GM12878 (cell line): ENCODE measurements at regions not wholly inside any gene's neighbourhood (a gene's known extent, or its start where the extent isn't known, plus 50 kb on each side); places are given as distances from the start of the nearest gene placed in this dataset.

ENCODE experiments used
- ATAC-seq: fragments of 200-7000 bp; cut with Tn5 transposase; 3 replicates; pipeline ENCODE4 v1.9.1; 2020; ENCODE audit warnings: mild to moderate bottlenecking, moderate library complexity
- BruUV-seq: library from RNA; stranded (reverse); fragments of 400-500 nt; replicated peaks from 2 replicates; lab custom pipeline; 2021; lab: Mats Ljungman, UMichigan
- CTCF ChIA-PET: fragments of 300-600 bp; sonication (Branson Sonifier 250); formaldehyde crosslinking; extraction: SDS; loops from one replicate; lab custom pipeline; 2021; ENCODE audit warnings: inconsistent platforms; lab: Yijun Ruan, JAX
- POLR2A ChIA-PET: fragments of 350-600 bp; formaldehyde crosslinking; extraction: SDS; loops from one replicate; lab custom pipeline; 2021; ENCODE audit warnings: inconsistent platforms; lab: Charles Lee
- RAD21 ChIA-PET: fragments of 300-600 bp; sonication (Branson Sonifier 250); formaldehyde crosslinking; loops from one replicate; lab custom pipeline; 2023; ENCODE audit warnings: antibody characterized with exemption; ENCODE audit not compliant: unreplicated experiment; lab: Charles Lee
- SMC1A ChIA-PET: fragments of 300-600 bp; sonication (Branson Sonifier 250); formaldehyde crosslinking; loops from one replicate; lab custom pipeline; 2023; ENCODE audit not compliant: unreplicated experiment, uncharacterized antibody; lab: Charles Lee
- DNase-seq: peaks from one replicate; pipeline ENCODE4 v3.0.0-alpha.2; 2011; ENCODE audit warnings: low read depth, low spot score
- FAIRE-seq: peaks from 3 replicates; lab custom pipeline; 2011; peaks lifted over from hg19 to GRCh38; lab: Jason Lieb, UNC
- H2AFZ ChIP-seq: 2 replicates; pipeline ENCODE4 v1.6.0; 2011; ENCODE audit warnings: low read depth, low read length, control low read depth; ENCODE audit not compliant: control insufficient read depth
- H3K27ac ChIP-seq: 2 replicates; pipeline ENCODE4 v1.5.1; 2011; ENCODE audit warnings: control low read depth; ENCODE audit not compliant: control insufficient read depth, insufficient read depth
- H3K27me3 ChIP-seq, 2 experiments: replicated peaks in 1 of 2; 2 replicates each; pipeline versions ENCODE4 v1.6.0 to v1.6.1; 2011; ENCODE audit warnings: low read length in 1 of 2; ENCODE audit not compliant: control insufficient read depth in 2 of 2, insufficient read depth in 2 of 2
- H3K36me3 ChIP-seq, 2 experiments: 2 replicates each; pipeline ENCODE4 v1.5.1; 2011; ENCODE audit warnings: low read length in 1 of 2; ENCODE audit not compliant: control insufficient read depth in 2 of 2, insufficient read depth in 2 of 2
- H3K4me1 ChIP-seq: 2 replicates; pipeline ENCODE4 v1.6.1; 2011; ENCODE audit warnings: mild to moderate bottlenecking, low read length, moderate library complexity, mixed read lengths; ENCODE audit not compliant: control insufficient read depth, insufficient read depth
- H3K4me2 ChIP-seq: 2 replicates; pipeline ENCODE4 v1.6.0; 2011; ENCODE audit warnings: control low read depth; ENCODE audit not compliant: control insufficient read depth, insufficient read depth
- H3K4me3 ChIP-seq: fragments of 200-600 bp; sonication (generic); 2 replicates; pipeline ENCODE4 v1.5.1; 2016
- H3K79me2 ChIP-seq: 2 replicates; pipeline ENCODE4 v1.6.0; 2011; ENCODE audit warnings: low read length; ENCODE audit not compliant: control insufficient read depth, insufficient read depth
- H3K9ac ChIP-seq: 2 replicates; pipeline ENCODE4 v1.8.0; 2011; ENCODE audit warnings: low read length, control low read depth, mixed read lengths; ENCODE audit not compliant: control insufficient read depth, insufficient read depth
- H3K9me3 ChIP-seq: replicated peaks from 3 replicates; pipeline ENCODE4 v1.5.1; 2011; ENCODE audit warnings: mild to moderate bottlenecking, low read length; ENCODE audit not compliant: control insufficient read depth, insufficient read depth
- H4K20me1 ChIP-seq: 2 replicates; pipeline ENCODE4 v1.6.0; 2011; ENCODE audit not compliant: control insufficient read depth, insufficient read depth
- CHD4 ChIP-seq: fragments of 200-600 bp; sonication (generic); IDR thresholded peaks from 2 replicates; pipeline ENCODE4 v1.6.1; 2016; ENCODE audit warnings: mild to moderate bottlenecking
- LARP7 ChIP-seq: fragments of 450-650 bp; IDR thresholded peaks from 2 replicates; pipeline ENCODE4 v1.6.1; 2017; ENCODE audit warnings: mild to moderate bottlenecking
- NFXL1 ChIP-seq: fragments of 450-650 bp; IDR thresholded peaks from 2 replicates; pipeline ENCODE4 v1.6.1; 2017; ENCODE audit warnings: antibody characterized with exemption, mild to moderate bottlenecking, borderline replicate concordance
- STAT1 ChIP-seq: fragments of 450-650 bp; conservative IDR thresholded peaks from 2 replicates; pipeline ENCODE4 v1.6.1; 2014; ENCODE audit warnings: antibody characterized with exemption, mild to moderate bottlenecking
- TCF12 ChIP-seq: IDR thresholded peaks from 2 replicates; pipeline ENCODE4 v1.6.1; 2011; ENCODE audit warnings: low read depth, mild to moderate bottlenecking, low read length
- USF2 ChIP-seq: IDR thresholded peaks from 2 replicates; pipeline ENCODE4 v1.6.1; 2011; ENCODE audit warnings: low read depth, low read length, improper control_type of control experiment, borderline replicate concordance
- ZBTB4 ChIP-seq: fragments of 450-650 bp; formaldehyde crosslinking; IDR thresholded peaks from 2 replicates; pipeline ENCODE4 v1.4.0; 2022; ENCODE audit warnings: mild to moderate bottlenecking, moderate library complexity
- ZNF24 ChIP-seq: fragments of 450-650 bp; IDR thresholded peaks from 2 replicates; pipeline ENCODE4 v1.6.1; 2017; ENCODE audit warnings: antibody characterized with exemption, mild to moderate bottlenecking
- ZNF384 ChIP-seq: IDR thresholded peaks from 2 replicates; pipeline ENCODE4 v1.6.1; 2012; ENCODE audit warnings: low read depth, mild to moderate bottlenecking, low read length, improper control_type of control experiment, borderline replicate concordance
- ZNF592 ChIP-seq: fragments of 450-650 bp; IDR thresholded peaks from 2 replicates; pipeline ENCODE4 v1.6.1; 2017; ENCODE audit warnings: mild to moderate bottlenecking, moderate library complexity
- WGBS: methylation state at CpG from one replicate; pipeline ENCODE4 v1.1.6; 2016; ENCODE audit warnings: low lambda C conversion rate; ENCODE audit not compliant: insufficient replicate concordance, insufficient coverage; ENCODE audit errors: missing lambda C conversion rate; 5-methylcytosine and 5-hydroxymethylcytosine counted together
- in situ Hi-C: fragments of 300-500 bp; cut with MboI; formaldehyde crosslinking; loops from 9 replicates; pipeline ENCODE4 v1.14.3; 2018; ENCODE audit warnings: mixed read lengths
- intact Hi-C: fragments of 100-400 bp; cut with micrococcal nuclease; formaldehyde crosslinking; loops from one replicate; pipeline ENCODE4 v1.14.2; 2022; ENCODE audit not compliant: unreplicated experiment

GRCh38 chr12:131261906-131262305, 308.2 kb downstream of the ADGRD1 start (continued):
- TF ChIP-seq ZNF592, result no peak
- no peak for TF ChIP-seq ZNF24
- TF ChIP-seq TCF12, result no peak
- TF ChIP-seq USF2, result no peak

GRCh38 chr12:131263626-131264025, 309.9 kb downstream of the ADGRD1 start:
- no peaks in the 10 kb centered on the region for H3K4me1 ChIP-seq
- ChIA-PET RAD21 (interaction anchor here (0.6 kb wide), 1 partner anchor 920 kb away, joined by 4 read pairs; no protein-coding TSS in a partner anchor), SMC1A (interaction anchor here (0.6 kb wide), 1 partner anchor 186 kb away, joined by 4 read pairs; no protein-coding TSS in a partner anchor), CTCF (interaction anchor here (1.1 kb wide), 1 partner anchor 131 kb away, joined by 3 read pairs; no protein-coding TSS in a partner anchor), POLR2A (no interaction called here)
- H3K4me3 ChIP-seq, result no peak overlapping the region
- no peak overlapping the region for H3K9ac ChIP-seq
- peaks cover 0 to 3% of the 10 kb centered on the region in 2 experiments; a peak in 2 of 4 replicates for H3K27me3 ChIP-seq
- no peak overlapping the region for H3K4me2 ChIP-seq
- 50% methylated on average over 10 of the region's 10 CpGs for WGBS
- DNase-seq, result no peak
- no peaks in the 10 kb centered on the region for H3K79me2 ChIP-seq
- FAIRE-seq, result no peak
- no peak overlapping the region for H2AFZ ChIP-seq
- intact Hi-C loops, result no loop called here
- no peaks in the 10 kb centered on the region for H3K9me3 ChIP-seq
- ATAC-seq, result no peak
- in situ Hi-C loops, result no loop called here
- BruUV-seq, result no TSS peak
- H4K20me1 ChIP-seq, result no peaks in the 10 kb centered on the region
- no peaks in the 10 kb centered on the region for H3K36me3 ChIP-seq
- no peak overlapping the region for H3K27ac ChIP-seq
- TF ChIP-seq ZNF384 (no peak), CHD4 (no peak), ZNF592 (no peak), STAT1 (no peak), ZBTB4 (CRISPR knock-in tag) (no peak), NFXL1 (no peak), LARP7 (no peak)
